ENCODE measurements at regions not wholly inside any gene's neighbourhood (a gene's known extent, or its start where the extent isn't known, plus 50 kb on each side); places are given as distances from the start of the nearest gene placed in this dataset.

DNA sequence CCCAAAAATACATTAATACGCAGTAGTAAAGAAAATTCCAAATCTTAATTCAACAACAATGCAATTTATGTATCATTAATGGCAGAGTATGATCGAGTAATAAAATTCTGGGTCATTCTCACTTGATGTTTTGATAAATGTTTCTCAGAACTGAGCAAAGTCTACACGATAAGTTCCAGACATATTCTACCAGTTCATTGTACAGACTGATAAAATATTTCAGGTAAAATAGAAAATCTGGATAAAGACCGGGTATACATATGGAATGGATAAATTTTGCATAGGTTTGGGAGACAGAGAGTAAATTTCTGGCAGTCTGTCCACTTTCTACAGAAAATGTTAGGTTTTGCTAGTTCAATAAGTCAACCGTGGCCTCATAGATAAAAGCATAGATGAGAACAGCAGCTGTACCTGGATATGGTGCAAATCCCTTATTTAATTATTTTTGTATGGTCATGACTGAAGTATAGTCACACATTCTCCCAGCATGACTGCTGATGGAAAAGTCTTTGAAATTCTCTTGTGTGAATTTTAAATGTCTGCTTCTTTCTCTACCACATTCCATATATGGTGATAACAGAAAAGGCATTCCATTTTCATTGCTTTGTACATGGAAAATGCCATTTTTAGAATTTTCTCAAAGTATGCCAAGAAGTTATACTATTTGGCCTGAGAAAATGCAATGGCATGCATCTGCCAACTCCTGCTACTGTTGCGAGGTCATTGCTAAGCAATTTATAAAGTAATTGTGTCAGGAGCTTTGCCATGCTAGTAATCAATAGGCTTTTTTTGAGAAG is 301.9 kb upstream of the ARSJ start:
- no peak overlapping the region for H3K4me3 Mint-ChIP-seq
- TF ChIP-seq, protein P1, sequence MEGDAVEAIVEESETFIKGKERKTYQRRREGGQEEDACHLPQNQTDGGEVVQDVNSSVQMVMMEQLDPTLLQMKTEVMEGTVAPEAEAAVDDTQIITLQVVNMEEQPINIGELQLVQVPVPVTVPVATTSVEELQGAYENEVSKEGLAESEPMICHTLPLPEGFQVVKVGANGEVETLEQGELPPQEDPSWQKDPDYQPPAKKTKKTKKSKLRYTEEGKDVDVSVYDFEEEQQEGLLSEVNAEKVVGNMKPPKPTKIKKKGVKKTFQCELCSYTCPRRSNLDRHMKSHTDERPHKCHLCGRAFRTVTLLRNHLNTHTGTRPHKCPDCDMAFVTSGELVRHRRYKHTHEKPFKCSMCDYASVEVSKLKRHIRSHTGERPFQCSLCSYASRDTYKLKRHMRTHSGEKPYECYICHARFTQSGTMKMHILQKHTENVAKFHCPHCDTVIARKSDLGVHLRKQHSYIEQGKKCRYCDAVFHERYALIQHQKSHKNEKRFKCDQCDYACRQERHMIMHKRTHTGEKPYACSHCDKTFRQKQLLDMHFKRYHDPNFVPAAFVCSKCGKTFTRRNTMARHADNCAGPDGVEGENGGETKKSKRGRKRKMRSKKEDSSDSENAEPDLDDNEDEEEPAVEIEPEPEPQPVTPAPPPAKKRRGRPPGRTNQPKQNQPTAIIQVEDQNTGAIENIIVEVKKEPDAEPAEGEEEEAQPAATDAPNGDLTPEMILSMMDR (IDR thresholded peaks at IDR 0.05; ENCODE audit: unreplicated experiment in 3 of 3), result no peak
- H3K27ac Mint-ChIP-seq, result no peak overlapping the region
- H3K4me1 Mint-ChIP-seq, result no peaks in the 10 kb centered on the region
- no peaks in the 10 kb centered on the region for H3K36me3 Mint-ChIP-seq (ENCODE audit: low read depth)
- no peaks in the 10 kb centered on the region for H3K27me3 Mint-ChIP-seq (ENCODE audit: low read depth)
- peaks cover 12% of the 10 kb centered on the region for H3K9me3 Mint-ChIP-seq

DNA sequence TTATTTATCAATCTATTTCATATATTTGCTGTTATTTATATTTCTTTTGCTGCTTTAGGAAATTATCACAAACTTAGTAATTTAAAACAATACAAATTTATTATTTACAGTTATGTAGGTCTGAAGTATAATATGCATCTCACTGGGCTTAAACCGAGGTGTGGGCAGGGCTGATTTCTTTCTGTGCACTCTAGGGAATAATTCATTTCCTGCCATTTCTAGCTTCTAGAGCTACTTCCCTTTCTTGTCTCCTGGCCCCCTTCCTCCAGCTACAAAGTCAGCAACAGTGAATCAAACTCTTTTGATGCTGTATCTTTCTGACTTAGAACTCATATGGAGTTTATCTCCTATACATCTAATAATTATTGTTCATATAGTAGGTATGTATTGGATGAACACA is 303.5 kb upstream of the ARSJ start:
- TF ChIP-seq, protein P1 (IDR thresholded peaks at IDR 0.05; ENCODE audit: unreplicated experiment in 3 of 3), result no peak
- Mint-ChIP-seq H3K4me1 (no peaks in the 10 kb centered on the region), H3K9me3 (peaks cover 12% of the 10 kb centered on the region), H3K27ac (peak overlapping the region in 2 of 3 experiments; percentile 13 to 31), H3K4me3 (no peak overlapping the region), H3K27me3 (ENCODE audit: low read depth) (no peaks in the 10 kb centered on the region), H3K36me3 (ENCODE audit: low read depth) (no peaks in the 10 kb centered on the region)

DNA sequence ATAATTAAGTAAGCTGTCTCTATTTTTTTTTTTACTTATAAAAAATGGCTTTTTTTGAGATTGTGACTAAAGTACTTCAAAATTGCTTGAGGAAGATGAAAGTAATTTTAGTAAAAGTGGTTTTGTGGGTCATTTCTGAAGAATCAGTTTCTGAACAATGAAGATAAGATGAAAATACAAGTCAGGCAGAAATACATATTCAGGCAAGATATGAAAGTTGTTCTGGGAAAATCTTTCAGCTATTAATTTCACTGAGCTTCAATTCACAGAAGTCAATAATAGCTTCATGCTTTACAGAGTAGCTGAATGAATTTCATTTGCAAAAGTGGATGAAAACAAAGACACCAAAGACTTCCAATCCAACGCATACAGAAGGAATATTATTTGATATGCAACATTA is 305.2 kb upstream of the ARSJ start:
- Mint-ChIP-seq H3K4me3 (no peak overlapping the region), H3K27ac (no peak overlapping the region), H3K27me3 (ENCODE audit: low read depth) (no peaks in the 10 kb centered on the region), H3K9me3 (peaks cover 14% of the 10 kb centered on the region), H3K36me3 (ENCODE audit: low read depth) (no peaks in the 10 kb centered on the region), H3K4me1 (no peaks in the 10 kb centered on the region)
- TF ChIP-seq, protein P1 (IDR thresholded peaks at IDR 0.05; ENCODE audit: unreplicated experiment in 3 of 3), result no peak

DNA sequence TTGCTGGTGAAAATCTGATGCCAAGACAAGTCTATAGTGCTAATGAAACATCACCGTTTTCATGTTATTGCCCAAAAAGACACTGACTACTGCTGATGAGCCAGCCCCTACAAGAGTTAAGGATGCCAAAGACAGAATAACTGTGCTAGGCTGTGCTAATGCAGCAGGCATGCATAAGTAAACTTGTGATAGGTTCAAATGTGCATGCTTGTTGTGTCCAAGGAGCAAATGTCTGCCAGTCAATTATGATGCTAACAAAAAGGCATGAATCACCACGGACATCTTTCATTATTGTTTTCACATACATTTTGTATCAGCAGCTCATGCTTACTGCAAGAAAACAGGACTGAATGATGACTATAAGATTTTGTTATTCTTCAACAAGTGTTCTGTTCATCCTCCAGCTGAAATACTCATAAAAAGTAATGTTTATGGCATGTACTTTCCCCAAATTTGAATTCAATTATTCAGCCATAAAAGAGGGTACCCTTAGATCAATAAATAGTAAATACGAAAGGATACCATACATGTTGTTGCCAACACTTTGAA is 306.9 kb upstream of the ARSJ start:
- Mint-ChIP-seq H3K4me3 (no peak overlapping the region), H3K27ac (no peak overlapping the region), H3K27me3 (ENCODE audit: low read depth) (no peaks in the 10 kb centered on the region), H3K4me1 (no peaks in the 10 kb centered on the region), H3K9me3 (peaks cover 25% of the 10 kb centered on the region), H3K36me3 (ENCODE audit: low read depth) (no peaks in the 10 kb centered on the region)
- TF ChIP-seq, protein P1 (IDR thresholded peaks at IDR 0.05; ENCODE audit: unreplicated experiment in 3 of 3), result no peak

DNA sequence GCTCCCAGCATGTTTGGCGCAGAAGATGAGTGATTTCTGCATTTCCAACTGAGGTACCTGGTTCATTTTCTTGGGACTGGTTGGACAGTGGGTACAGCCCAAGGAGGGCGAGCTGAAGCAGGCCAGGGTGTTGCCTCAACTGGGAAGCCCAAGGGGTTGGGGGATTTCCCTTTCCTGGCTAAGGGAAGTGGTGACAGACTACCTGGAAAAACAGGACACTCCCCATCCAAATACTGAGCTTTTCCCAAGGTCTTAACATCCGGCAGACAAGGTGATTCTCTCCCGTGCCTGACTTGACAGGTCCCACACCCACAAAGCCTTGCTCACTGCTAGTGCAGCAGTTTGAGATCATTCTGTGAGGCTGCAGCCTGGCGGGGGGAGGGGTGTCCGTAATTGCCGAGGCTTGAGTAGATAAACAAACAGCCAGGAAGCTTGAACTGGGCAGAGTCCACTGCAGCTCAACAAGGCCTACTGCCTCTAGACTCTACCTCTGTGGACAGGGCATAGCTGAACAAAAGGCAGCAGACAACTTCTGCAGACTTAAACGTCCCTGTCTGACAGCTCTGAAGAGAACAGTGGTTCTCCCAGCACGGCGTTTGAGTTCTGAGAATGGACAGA is 307.7 kb upstream of the ARSJ start:
- H3K9me3 Mint-ChIP-seq, result peaks cover 28% of the 10 kb centered on the region
- TF ChIP-seq, protein P1 (IDR thresholded peaks at IDR 0.05; ENCODE audit: unreplicated experiment in 3 of 3), result no peak
- no peaks in the 10 kb centered on the region for H3K27me3 Mint-ChIP-seq (ENCODE audit: low read depth)
- no peaks in the 10 kb centered on the region for H3K4me1 Mint-ChIP-seq
- H3K27ac Mint-ChIP-seq, result no peak overlapping the region
- no peak overlapping the region for H3K4me3 Mint-ChIP-seq
- H3K36me3 Mint-ChIP-seq (ENCODE audit: low read depth), result no peaks in the 10 kb centered on the region
